Adrenal gland (tissue), 5 donors: ENCODE measurements at regions not wholly inside any gene's neighbourhood (a gene's known extent, or its start where the extent isn't known, plus 50 kb on each side); places are given as distances from the start of the nearest gene placed in this dataset.

ENCODE experiments used
- POLR2A ChIP-seq, 2 donors: fragments of 450-650 bp; IDR thresholded peaks; one replicate each; pipeline ENCODE4 v1.6.1; 2017; ENCODE audit warnings: antibody characterized with exemption in 2 of 2, mild to moderate bottlenecking in 2 of 2, moderate library complexity in 1 of 2
- TF ChIP-seq, protein P1 (sequence below), 6 experiments: fragments of 450-650 bp in 4 of 6; fragments of 200-600 bp in 2 of 6; sonication (generic) in 1 of 6; IDR thresholded peaks; 1 replicate in 5 of 6; 2 replicates in 1 of 6; pipeline versions ENCODE4 v1.5.1 to v1.8.0; 2016 to 2021; ENCODE audit warnings: antibody characterized with exemption in 6 of 6, mild to moderate bottlenecking in 2 of 6, moderate library complexity in 1 of 6
- donor health status: DM: no; HTN: no; CAD: no.

DNA sequence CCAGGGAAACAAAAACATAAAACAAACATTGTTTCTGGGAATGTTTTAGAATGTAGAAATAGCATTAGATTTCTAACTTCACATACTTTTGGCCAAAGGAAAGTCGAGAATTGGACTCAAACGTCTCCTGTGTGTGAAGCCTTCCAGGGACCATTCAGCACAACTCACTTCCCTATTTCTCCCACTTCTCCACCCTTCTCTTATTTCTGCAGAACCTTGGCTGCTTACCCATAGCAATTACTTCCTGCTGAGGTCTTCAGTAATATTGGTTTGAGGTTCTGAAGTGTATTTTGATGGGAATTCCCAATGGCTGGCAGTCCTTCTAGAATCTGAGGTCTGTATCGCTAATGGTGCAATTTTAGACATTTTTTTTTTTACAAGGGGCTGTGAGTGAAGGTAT is 158.3 kb upstream of the SNX19 start:
- TF ChIP-seq, protein P1, sequence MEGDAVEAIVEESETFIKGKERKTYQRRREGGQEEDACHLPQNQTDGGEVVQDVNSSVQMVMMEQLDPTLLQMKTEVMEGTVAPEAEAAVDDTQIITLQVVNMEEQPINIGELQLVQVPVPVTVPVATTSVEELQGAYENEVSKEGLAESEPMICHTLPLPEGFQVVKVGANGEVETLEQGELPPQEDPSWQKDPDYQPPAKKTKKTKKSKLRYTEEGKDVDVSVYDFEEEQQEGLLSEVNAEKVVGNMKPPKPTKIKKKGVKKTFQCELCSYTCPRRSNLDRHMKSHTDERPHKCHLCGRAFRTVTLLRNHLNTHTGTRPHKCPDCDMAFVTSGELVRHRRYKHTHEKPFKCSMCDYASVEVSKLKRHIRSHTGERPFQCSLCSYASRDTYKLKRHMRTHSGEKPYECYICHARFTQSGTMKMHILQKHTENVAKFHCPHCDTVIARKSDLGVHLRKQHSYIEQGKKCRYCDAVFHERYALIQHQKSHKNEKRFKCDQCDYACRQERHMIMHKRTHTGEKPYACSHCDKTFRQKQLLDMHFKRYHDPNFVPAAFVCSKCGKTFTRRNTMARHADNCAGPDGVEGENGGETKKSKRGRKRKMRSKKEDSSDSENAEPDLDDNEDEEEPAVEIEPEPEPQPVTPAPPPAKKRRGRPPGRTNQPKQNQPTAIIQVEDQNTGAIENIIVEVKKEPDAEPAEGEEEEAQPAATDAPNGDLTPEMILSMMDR (IDR thresholded peaks at IDR 0.05): no peak
- TF ChIP-seq POLR2A (IDR thresholded peaks at IDR 0.05): no peak
